ENCODE measurements at regions not wholly inside any gene's neighbourhood (a gene's known extent, or its start where the extent isn't known, plus 50 kb on each side); places are given as distances from the start of the nearest gene placed in this dataset.
"Not testable (repeated sequence)": the region's sequence is repeated elsewhere in the genome, so short reads cannot be mapped to it uniquely, and the experiment has no call there.

DNA sequence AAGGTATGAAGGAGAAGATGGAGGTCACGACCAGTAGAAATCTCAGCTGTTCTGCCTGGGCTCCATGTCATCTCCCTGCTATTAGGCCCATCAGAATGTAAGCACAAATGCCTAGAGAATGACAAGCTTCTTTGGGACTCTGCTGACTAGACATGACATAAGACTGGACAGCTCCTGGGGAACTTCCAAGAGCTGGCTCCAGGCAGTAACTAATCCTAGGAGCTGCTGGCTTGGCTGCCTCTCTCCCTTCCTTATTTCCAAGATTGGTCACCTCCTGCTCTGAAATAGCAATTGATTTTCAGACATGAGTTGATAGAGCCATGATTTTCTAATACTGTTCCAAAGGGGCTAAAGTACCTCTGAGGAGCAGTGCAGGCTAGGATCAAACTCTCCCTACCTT, 57.5 kb upstream of the TP53BP2 start:
- TF ChIP-seq, protein P1, sequence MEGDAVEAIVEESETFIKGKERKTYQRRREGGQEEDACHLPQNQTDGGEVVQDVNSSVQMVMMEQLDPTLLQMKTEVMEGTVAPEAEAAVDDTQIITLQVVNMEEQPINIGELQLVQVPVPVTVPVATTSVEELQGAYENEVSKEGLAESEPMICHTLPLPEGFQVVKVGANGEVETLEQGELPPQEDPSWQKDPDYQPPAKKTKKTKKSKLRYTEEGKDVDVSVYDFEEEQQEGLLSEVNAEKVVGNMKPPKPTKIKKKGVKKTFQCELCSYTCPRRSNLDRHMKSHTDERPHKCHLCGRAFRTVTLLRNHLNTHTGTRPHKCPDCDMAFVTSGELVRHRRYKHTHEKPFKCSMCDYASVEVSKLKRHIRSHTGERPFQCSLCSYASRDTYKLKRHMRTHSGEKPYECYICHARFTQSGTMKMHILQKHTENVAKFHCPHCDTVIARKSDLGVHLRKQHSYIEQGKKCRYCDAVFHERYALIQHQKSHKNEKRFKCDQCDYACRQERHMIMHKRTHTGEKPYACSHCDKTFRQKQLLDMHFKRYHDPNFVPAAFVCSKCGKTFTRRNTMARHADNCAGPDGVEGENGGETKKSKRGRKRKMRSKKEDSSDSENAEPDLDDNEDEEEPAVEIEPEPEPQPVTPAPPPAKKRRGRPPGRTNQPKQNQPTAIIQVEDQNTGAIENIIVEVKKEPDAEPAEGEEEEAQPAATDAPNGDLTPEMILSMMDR (IDR thresholded peaks at IDR 0.05), result not testable (repeated sequence)
- TF ChIP-seq POLR2A (IDR thresholded peaks at IDR 0.05), result not testable (repeated sequence)

Data from testis (tissue), 2 donors.